GM19351 (cell line): ENCODE measurements at regions not wholly inside any gene's neighbourhood (a gene's known extent, or its start where the extent isn't known, plus 50 kb on each side); places are given as distances from the start of the nearest gene placed in this dataset.
"Not testable (repeated sequence)": the region's sequence is repeated elsewhere in the genome, so short reads cannot be mapped to it uniquely, and the experiment has no call there.

Experiments
- ATAC-seq: cut with Tn5 transposase; IDR thresholded peaks from one replicate; pipeline ENCODE4 v1.9.1; 2021; ENCODE audit warnings: mild to moderate bottlenecking, moderate library complexity; ENCODE audit not compliant: unreplicated experiment

DNA sequence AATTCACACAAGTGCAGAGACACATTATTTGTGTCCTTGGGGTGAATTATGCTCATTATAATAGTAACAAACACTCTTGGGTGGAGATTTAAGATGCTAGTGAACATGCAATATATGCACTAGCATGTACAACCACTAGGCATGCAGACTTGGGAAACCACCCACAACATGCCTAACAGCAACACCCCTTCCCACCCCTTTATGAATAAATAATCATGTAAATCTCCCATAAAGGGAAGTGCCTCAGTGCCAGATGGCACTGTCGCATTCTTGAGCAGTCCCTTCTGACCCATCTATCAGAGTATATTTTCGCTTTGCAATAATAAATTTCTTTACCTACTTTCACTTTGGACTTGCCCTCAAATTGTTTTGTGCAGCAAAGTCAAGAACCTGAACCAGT is 1362.2 kb downstream of the OLFM4 start:
- no peak for ATAC-seq

DNA sequence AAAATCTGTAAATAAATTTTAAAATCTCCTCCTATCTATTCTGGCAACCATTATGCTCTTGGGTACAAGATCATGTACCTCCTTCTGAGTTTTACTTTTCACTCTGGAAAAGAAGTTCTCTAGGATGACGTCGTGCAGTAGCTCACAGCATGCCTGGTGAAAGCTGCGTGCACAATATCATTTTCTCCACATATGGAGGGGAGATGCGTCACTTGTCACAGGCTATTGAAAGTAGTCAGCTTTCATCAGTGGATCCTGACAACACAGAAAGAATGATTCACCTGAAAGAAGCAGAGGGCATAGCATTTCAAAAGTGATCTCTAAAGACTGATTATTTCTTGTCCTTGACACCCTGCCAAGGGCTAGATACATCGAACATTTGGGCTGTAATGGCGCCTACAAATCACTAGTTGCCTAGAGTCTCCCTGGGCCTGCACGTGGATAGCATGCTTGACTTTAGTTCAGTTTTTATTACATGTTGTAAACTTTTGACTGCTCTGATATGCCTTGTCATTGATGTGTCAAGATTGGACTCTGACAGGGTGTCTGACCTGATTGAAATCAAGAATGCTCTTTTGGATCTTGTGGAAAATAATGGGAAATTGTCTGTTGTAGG is 1365.6 kb downstream of the OLFM4 start:
- ATAC-seq: no peak

DNA sequence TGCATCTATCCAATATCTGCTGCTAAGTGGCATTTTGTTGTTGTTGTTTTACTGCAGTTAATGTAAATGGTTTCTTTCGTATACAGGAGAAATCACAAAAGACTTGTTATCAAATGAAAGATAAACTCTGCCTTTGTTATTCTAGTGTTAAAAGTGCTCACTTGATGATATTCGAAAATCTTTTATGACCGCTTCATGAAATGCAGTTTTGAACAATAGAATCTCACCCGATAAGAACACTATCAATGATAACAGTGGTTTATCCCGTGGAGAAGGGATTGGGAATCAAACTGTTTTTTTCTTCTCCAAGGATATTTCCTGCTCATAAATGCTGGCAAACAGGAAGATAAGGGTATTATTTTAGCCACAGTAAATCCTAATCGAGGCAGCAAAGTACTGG is 1366.3 kb downstream of the OLFM4 start:
- ATAC-seq: no peak

DNA sequence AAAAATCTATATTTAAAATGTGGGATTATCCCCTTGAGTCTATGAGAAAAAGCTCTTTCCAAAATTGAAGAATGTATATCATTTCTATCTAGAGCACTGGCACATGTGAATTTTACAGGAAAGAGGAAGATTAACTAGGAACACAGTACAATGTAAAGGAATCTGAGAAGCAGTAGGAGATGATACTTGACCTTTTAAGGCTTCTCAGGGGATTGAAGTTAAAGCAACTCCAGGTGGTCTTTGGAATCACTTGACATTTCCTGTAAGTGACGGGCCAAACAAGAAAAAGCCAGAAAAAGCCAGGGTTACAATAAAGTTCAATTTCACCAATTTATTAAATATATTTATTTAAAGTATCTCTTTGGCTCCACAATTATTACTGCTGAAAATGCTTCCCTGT is 1373.9 kb downstream of the OLFM4 start:
- ATAC-seq: no peak

DNA sequence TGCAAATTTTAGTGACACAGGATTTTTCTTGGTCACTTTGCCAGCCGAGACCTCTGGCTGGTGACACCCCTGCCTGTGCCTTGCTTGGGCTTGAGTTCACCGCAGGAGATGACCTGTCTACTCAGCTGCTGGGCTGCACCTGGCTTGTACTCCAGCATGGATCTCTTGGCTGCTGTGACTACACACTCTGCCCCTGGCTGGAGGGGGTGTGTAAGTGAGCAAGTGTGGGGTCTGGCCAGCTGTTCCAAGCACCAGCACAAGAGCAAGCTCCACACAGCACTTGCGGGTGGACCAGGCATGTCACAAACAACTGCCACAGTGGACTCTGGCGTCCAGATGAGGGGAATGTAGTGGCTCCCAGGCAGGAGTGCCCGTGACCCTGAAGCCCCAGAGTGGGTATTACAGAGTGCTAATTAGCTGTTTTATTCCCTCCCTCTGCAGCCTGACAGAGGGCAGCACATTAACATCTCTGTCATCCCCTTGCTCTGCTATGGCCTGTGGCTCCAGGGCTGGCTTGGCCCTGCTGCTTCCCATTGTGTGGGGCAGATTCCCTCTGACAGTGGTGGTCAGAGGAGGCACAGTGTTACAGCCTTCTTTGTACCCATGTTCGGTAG is 1387.2 kb downstream of the OLFM4 start:
- ATAC-seq: no peak

DNA sequence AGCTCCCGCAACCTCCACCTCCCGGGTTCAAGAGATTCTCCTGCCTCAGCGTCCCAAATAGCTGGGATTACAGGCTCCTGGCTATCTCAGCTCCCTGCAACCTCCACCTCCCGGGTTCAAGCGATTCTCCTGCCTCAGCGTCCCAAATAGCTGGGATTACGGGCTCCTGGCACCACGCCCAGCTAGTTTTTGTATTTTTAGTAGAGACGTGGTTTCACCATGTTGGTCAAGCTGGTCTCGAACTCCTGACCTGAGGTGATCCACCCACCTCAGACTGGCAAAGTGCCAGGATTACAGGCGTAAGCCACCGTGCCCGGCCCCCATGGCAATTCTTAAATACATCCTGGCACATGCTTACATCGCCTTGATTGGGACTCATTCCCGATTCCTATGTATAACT is 1394.3 kb downstream of the OLFM4 start:
- not testable (repeated sequence) for ATAC-seq

DNA sequence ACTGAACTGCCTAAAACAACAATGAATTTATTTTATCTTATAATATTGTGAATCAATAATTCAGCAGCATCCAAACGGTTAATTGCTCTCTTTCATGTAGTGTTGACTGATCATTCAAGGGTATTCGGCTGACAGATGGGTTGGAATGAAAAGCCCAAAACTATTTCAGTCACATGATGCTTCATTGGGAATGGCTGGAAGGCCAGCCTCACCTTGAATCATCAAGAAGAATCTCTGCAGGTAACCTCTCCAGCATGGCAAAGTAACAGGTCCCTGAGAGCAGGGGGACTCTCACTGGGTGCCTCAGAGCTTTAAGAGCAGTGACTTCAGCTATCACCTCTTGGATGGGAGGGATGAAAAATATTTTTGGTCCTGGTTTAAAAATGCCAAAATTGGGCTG is 1395.7 kb downstream of the OLFM4 start:
- ATAC-seq: no peak

DNA sequence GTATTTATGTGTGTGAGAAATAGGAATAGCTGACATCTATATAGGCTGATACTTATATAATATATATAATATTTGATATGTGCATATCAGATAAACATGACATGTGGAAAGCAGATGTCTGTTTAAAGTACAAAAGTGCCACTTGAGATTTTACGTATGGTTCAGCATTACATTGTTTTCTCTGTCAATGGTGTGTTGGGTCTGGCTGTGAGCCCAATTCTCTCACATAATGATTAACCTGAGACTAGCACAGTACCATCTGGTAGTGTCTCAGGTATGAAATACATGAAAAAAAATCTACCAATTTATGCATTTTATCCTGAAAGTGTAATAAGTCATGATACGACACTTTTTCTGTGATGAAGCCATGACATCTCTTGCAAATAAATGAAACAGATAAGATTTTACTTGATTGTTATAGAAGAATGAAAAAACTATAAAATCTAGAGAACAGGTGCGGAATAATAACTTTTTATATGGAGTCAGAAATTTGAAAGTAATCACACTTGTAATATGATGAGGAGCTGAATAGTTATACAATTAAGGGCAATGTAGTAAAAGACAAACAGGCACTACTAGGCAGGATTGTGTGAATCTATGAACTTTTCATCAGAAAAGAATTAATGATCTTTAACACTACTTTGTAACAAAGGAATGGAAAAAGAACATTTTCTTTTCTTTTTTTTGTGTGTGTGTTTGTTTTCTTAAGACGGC is 1405.0 kb downstream of the OLFM4 start:
- ATAC-seq: no peak

DNA sequence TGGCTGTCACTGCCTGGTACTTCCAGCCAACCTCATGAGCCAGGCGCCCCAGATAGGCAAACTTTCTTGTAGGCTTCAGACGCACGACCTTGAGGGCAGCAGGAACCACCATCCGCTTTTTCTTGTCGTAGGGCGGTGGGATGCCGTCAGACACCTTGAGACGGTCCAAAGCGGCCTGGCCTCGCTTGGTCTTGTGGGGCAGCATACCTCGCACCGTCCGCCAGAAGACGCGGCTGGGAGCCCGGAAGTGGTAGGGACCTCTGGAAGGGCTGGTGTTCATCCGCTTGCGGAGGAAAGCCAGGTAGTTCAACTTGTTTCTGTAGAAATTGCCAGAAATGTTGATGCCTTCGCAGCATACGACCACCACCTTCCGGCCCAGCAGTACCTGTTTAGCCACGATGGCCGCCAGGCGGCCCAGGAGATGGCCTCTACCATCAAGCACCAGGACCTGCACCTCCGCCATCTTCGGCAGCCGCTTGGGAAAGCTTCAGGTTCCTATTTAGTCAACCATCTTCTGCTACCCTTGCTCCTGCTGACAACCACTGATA is 1412.3 kb downstream of the OLFM4 start:
- not testable (repeated sequence) for ATAC-seq

DNA sequence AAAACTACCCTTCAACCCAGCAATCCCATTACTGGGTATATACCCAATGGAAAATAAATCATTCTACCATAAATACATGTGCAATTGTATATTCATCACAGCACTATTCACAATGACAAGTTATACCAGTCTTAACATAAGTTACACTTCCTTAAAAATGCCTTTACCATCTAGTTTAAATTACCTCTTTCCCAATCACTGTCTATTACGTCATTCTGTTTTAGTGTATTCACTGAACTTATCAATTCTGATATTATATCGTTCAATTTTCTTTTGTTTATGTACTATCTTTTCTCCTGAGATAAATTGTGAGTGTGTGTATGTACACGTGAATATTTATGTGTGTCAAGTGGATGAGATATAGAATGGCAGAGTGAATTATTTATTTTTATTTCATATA is 1416.8 kb downstream of the OLFM4 start:
- ATAC-seq: no peak

DNA sequence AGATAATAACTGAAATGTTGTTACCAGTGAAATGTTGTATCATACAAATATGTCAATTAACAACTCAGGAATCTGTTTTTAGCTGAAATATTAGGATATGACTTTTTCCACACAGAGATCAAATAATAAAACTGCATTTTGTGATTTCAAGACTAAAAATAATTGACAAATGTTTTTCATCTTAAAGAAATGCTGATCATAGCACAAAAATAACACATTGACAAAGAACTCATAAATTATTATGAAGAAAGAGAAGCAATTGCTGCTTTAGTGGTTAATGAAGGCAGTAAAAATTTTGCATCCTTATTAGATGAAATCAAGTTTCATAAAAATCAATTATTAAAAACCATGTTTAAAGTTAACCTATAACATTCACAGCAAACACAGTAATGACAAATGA is 1417.3 kb downstream of the OLFM4 start:
- no peak for ATAC-seq

DNA sequence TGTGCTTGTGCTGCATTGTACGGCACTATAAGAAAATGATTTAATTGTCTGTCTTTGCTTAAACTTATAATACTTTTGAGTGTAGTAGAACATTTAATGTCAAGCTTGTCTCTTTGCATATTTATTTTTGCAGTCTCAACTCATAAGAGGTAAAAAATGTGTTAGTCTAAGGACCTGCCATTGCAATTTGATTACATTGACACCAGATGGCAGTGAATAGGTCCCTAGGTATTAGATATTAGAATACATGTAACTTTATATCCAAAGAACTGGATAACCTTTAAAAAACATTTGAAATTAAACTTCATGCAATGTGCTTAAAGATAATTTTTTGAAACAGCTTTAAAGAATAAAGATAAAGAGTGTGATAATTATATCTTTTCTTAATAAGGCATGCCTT is 1421.3 kb downstream of the OLFM4 start:
- ATAC-seq: no peak

DNA sequence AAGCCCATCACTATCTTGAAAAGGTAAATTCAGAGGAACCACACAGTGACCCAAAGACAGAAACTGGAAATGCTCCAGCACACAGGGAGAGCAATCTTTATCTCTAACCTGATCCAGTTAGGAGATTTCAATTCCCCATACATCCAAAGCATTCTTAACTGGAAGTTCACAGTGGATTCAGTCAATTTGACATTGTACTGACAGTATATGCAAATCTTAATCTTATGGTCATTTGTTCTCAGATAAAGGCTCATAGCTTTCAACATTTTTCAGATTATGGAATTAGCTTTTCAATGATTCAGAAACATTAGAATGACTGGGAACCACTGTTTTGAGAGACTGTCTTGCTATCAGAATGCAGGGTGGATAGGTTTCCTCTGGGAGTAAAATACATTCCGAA is 1455.6 kb downstream of the OLFM4 start:
- ATAC-seq: no peak

DNA sequence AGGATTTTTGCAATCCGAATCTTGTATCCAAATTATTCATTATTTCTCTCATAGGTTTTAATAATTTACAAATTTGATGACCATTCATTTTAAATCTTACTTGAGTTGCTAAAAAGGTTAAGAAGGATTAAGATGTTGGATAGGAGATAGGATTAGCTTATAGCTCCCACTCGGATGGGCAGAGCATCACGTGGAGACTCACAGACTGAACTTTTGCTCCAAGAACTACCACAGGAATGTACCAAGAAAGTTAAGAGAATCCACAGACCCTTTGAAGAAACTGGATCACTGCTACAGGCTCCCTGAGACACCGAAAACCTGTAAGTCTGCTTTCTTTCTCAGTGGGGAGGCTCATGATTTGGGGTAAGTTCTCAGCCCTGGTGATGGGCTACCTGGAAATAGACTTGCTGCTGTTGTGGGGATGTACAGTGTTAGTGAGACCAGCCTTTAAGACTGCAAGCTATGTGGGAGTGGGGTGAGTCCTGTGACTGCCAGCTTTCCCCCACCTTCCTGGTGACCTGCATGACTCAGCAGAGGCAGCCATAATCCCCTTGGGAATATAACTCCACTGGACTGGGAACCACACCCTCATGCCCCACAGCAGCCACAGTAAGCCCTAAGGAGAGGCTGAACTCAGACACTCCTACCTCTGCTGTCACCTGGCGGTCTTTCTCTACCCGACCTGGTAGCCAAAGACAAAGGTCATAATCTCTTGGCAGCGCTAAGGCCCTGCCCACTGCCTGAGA is 1458.0 kb downstream of the OLFM4 start:
- ATAC-seq: no peak

DNA sequence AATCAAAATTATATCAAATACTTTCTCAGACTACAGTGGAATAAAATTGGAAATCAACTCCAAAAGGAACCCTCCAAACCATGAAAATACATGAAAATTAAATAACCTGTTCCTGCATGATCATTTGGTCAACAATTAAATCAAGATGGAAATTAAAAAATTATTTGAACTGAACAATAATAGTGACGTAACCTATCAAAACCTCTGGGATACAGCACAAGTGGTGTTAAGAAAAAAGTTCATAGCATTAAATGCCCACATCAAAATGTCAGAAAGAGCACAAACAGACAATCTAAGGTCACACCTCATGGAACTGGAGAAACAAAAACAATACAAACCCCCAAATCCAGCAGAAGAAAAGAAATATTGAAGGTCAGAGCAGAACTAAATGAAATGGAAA is 1460.7 kb downstream of the OLFM4 start:
- no peak for ATAC-seq

DNA sequence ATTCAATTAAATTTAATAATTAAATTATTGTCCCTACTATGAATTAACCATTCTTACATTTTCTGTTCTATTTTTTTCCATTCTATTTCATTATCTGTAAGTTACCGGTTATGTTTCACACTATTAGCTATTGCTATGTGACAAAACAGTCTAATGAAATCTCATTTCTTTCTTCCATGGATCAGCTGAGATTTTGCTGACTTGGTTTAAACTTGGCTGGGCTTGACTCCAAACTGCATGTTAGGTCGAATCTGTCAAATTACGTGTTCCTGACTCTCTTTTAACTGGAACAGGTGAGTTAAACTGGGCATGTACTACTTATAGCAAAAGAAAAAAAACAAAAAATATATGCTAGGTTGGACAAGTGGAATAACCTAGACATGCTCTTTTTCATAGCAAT is 1464.4 kb downstream of the OLFM4 start:
- no peak for ATAC-seq

DNA sequence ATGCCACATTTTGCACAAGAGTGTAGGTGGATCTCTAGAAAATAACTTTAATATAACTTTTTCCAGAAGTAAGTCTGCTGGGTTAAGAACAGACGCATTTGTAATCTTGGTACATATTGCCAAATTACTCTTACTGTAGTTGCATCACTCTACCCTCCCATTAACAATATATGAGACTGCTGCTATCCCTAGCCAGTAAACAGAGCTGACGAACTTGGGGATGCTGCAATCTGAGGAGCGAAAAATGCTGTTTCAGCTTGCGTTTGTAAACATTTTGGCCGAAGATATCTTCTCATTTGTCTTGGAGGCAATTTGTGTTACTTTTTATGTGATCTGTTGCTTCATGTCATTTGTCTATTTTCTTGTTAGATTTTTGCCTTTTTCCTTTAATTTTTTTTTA is 1482.8 kb downstream of the OLFM4 start:
- ATAC-seq: no peak

DNA sequence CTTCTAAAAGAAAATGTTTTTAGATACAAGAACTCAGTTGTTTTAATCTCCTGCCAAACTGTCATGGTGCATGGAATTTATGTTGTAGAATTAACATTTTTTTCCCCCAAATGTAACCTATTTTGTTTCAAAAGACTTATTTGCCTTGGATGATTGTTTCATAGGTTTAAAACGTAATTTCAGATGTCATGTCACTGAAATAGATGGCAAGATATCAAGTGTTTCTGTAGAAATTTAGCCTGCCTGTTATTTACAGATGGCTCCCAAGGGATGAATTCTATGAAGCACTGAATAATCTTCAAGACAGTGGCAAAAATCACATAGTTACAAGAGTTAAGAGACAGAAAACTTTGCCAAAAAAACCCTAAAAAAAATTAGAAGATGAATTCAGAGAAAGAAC is 1484.6 kb downstream of the OLFM4 start:
- no peak for ATAC-seq

DNA sequence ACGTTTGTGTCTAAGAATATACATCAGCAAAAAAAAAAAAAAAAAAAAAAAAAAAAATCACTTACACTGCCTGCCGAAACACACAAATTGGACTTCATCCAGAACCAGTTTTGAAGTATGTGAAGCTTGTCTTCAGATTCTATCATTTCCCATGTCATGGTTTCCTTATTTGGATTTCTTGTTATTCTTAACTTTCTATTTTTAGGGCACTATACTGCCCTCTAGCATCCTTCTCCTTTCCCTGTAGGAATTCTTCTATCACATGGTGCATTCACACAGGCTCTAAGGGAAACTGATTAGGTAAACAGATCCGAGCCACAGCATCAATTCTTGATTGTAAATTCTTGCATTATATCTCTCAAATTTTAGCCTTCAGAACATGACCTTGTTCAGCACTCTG is 1507.5 kb downstream of the OLFM4 start:
- no peak for ATAC-seq

DNA sequence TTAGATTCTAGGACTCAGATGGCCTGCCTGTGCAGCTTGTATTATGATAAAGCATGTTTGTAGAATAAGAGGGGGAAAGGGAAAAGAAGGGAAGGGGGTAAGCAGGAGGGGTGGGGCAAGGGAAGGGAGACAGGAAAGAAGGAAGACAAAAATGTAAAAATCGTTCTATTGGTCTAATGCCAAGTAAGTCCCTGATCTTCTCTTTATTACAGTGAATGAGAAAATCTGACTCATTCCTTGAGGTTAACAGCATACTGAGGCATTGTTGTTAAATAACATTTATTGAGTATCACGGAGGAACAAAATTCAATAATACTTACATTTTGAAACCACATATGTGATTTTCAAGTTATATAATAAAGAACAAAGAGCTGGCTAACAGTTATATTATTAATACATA is 1534.7 kb downstream of the OLFM4 start:
- no peak for ATAC-seq

DNA sequence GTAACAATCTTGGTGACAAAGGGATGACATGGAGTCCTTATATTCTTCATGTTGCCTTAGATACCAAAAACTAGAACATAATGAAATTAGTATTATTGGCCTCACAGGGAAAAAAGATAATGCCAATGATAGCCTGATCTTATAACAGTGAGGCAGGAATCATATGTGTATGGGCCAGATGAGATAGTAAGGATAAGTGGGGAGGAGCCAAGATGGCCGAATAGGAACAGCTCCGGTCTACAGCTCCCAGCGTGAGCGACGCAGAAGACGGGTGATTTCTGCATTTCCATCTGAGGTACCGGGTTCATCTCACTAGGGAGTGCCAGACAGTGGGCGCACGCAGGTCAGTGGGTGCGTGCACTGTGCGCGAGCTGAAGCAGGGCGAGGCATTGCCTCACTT is 1543.4 kb downstream of the OLFM4 start:
- ATAC-seq: not testable (repeated sequence)

DNA sequence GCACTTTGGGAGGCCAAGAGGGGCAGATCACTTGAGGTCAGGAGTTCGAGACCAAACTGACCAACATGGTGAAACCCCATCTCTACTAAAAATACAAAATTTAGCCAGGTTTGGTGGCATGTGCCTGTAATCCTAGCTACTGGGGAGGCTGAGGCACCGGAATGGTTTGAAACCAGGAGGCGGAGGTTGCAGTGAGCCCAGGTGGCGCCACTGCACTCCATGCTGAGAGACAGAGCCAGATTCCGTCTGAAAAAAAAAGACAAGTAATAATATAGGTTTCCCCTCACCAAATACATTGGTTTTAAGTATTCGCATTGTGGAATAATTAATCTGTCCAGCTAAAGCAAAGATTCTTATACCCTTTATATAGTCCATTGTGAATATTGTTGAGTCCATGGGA is 1544.6 kb downstream of the OLFM4 start:
- ATAC-seq: no peak
